ENCODE measurements at regions not wholly inside any gene's neighbourhood (a gene's known extent, or its start where the extent isn't known, plus 50 kb on each side); places are given as distances from the start of the nearest gene placed in this dataset.

GRCh38 chr4:54863571-54864255 is 206.0 kb downstream of the KIT start:
- TF ChIP-seq CTCF (IDR thresholded peaks at IDR 0.05), result no peak
- TF ChIP-seq POLR2AphosphoS5 (IDR thresholded peaks at IDR 0.05; ENCODE audit: low read depth, low read length), result no peak

All from Panc1 (cell line).